Skin of body (tissue), 1 donor: ENCODE measurements at regions not wholly inside any gene's neighbourhood (a gene's known extent, or its start where the extent isn't known, plus 50 kb on each side); places are given as distances from the start of the nearest gene placed in this dataset.

Experiments
- DNase-seq: peaks from one replicate; lab custom pipeline; 2025; lab: John Stamatoyannopoulos, UW

DNA sequence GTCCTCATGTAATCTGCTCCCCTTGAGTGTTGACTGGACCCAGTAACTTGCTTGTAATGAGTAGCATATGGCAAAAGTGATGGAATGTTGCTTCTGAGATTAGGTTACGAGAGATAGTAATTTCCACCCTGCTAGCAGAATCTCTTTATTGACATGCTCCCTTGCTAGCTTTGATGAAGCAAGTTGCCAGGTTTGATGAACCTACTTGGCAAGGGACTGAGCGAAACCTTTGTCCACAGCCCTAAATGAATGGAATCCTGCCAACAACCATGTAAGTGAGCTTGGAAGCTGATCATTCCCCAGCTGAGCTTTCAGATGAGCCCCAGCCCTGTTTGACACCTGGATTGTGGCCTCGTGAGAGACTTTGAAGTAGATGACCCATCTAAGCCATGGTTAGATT is 120.8 kb upstream of the PLXNC1 start:
- no peak for DNase-seq

DNA sequence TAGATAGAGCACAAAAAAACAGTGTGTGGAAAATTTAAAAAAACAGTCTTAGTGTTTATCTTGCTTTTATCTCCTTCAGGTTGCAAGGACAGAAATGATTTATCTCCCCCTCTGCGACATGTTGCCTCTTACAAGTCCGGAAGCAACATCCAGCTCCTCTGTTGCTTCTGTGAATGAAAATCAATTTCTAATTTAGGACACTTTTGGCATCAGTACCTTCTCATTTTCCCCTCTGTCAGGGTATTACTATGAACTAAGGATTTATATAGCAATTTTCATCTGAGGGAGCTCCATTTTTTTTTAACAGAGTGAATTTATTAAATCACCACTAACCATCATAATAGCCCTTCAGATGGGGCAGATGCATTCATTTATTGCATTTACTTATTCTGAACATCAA is 116.6 kb upstream of the PLXNC1 start:
- DNase-seq, result no peak

GRCh38 chr12:94032368-94032767 is 116.0 kb upstream of the PLXNC1 start:
- no peak for DNase-seq

DNA sequence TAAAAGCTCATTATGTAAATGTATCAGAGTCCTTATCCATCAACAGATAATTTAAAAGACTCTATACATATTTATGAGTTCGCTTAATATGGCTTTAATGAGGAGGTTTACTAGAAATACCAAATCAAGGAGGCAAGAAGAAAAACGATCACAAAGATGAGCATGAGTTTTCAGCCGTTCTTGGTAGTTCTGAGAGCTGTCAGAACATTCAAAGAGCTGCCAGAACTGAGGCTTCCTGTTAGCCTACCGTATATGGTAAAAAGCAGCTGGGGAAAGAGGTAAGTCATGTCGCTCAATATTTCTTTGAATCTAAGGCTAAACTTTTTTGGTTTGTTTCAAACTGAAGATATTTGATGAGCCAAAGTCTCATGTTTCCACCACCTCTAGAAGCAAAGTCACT is 115.3 kb upstream of the PLXNC1 start:
- DNase-seq, result no peak

DNA sequence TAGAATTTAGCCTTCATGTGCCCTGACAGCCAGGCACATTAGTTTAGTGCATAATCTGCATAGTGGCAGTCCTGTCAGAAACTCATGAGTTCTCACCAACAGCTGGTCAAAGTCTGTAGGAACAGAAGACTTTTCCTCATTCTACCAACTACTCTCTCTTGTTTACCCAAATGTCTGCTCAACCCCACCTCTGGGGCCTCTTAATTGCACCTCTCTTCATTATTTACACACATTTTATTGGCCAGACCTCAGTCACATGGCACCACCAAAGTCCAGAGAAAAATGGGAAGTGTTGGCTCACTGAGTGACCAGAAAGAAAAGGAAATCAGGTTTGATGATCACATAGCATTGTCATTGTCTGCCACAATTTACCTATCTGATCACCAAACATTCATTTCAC is 114.6 kb upstream of the PLXNC1 start:
- DNase-seq, result no peak

- no peak for DNase-seq
Observed at GRCh38 chr12:94037444-94037843, 110.9 kb upstream of the PLXNC1 start.

DNA sequence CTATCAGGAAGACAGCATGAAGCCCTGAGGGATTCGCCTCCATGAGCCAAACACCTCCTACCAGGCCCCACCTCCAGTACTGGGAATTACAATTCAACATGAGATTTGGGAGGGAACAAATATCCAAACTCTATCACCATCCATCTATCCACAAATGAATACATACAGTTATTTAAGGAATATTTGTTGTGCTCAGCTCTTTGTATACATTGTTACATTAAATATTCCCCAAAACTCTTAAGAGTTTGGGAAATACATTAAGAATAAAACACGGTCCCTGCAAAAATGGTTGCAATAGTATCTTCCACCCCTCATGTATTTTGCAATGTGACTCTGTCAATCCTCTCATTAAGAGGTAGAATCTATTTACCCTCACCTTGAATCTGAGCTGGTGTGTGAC is 109.8 kb upstream of the PLXNC1 start:
- DNase-seq, result no peak

DNA sequence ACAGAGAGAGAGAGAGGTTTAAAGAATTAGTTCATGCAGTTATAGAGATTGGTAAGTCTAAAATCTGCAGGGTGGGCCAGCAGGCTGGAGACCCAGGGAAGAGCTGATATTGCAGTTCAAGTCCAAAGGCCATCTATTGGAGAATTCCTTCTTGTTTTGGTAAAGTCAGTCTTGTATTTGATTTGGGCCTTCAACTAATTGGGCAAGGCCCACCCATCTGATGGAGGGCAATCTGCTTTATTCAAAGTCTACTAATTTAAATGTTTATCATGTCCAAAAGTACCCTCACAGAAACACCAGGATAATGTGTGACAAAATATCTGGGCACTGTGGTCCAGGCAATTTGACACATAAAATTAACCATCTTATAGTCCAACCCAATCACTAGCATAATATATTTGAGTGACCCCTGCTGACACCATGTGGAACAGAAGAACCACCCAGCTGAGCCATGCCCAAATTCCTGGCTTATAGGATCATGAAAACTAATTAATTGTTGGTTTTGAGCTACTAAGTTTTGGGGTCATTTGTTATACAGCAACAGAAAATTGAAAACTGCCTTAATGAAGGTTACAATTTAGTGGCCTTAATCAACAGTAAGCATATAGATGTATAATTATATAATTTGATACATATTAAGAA is 109.1 kb upstream of the PLXNC1 start:
- DNase-seq, result no peak

DNA sequence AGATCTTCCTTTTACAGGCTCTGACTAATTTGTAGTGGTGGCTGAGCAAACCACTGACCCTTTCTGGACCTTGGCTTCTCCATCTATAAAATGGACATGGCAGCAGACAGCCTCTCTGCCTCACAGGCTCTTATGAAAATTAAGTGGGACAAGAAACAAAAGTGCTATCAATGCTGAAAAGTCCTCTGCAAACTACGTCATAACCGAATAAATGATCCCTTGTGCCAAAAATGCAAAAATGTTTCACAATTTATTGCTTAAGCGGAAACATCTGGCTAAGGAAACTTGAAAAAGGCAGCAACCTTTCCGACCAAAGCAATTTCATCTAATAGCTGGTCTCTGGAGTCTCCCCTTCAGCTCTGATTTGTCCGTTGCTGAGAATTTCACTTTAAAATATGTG is 108.5 kb upstream of the PLXNC1 start:
- DNase-seq, result peak; percentile 69

DNA sequence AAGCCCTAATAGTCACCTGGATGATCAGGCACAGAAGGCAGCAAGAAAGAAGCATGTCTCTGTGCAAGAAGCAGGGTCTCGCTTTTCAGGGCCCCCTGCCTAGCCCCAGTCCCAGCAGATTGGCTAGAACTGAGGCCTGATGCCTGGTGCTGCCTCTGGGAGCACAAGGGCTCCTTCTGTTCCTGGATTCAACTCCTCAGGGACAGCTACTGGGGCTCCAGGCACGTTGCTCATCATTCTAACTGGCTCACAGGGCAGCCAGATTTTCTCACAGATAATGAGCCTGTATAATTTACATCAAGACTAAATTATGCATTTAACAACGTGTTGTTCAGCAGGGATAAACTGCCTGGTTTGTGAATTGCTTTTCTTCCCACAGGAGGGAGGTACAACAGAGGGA is 106.5 kb upstream of the PLXNC1 start:
- no peak for DNase-seq

- no peak for DNase-seq
Observed at GRCh38 chr12:94042321-94042720, 106.1 kb upstream of the PLXNC1 start.

DNA sequence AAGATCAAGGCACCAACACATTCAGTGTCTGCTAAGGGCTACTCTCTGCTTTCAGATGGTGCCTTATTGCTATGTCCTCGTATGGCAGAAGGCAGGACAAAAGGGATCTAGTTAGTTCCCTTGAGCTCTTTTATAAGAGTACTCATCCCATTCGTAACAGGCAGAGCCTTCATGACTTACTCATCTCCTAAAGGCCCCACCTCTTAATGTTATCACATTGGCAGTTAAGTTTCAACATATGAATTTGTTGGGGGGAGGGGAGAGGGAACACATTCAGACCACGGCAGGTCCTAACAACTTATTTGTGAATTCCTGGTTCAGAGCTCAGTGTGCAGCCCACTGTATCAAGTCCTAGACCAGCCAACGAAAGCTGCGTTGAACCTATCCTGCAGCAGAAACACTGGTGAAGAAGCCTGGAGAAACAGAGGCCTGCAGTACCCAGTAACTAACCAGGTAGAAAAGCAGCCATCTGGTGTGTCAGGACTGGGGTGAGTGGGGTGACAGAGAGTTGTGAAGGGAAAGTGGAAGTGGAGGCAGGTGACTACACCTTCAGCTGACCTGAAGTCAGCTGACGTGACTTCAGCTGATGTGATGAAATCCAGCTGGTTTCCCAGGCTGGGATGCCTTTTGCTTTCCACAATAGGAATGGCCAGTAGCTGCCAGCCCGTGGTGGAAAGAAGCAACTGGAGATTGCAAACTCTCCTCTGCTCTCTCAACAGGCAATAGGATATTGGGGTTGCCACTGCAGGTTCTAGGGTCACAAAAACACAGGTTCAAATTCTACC is 101.6 kb upstream of the PLXNC1 start:
- DNase-seq, result no peak

DNA sequence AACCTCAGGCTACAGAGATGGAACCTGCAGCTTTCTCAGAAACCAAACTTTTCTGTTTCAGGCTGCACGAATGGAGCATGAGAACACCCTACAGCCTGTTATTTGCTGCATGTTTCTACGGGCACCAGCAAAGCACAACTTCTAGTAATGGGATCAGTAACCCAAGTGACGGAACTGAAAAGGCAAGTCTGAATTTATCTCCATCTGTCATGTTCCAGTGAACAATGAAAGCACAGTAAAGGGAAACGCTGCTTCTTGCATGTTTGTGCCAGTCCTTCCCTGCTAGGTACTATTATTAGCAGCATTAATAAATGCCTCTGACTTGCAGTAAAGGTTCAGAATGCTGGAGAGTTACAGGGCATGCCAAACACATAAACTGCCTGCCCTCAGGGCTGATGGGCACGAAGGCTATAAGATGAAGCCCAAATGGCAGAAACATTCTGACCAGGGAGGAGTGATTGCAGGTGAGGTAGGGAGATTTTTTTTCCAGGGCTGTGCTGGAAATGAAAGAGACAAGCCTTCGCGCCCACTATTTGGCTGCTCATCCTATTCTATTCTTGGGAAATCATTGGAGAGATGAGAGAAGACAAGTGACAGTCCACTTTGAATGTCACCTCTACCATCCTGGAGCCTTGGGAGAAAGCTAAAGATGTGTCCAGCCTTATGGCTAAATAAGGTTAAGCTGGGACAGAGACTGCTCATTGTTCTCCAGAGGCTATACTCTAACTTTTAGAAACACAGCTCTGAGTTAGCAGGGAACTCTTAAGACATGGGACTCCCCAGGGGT is 100.4 kb upstream of the PLXNC1 start:
- peak; percentile 20 for DNase-seq

GRCh38 chr12:94048757-94049156 is 99.6 kb upstream of the PLXNC1 start:
- no peak for DNase-seq

- no peak for DNase-seq
Observed at GRCh38 chr12:94049718-94050117, 98.7 kb upstream of the PLXNC1 start.

DNA sequence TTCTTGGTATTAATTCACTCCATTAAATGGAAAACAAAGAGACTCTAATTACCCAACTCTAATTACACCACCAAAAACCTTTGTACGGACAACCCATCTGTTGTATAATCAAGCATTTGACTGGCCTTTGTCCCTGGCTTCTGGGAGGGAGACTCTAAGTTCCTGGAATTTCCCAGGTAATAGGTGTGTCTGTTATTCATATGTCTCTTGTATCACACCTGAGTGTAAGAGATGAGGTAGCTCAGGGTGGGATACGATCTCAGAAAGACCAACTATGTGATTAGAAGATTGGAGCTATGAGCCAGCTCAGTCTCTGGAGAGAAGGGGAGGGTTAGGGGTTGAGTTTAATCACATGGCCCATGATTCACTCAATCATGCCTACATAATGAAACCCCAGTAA is 94.7 kb upstream of the PLXNC1 start:
- DNase-seq, result no peak

- DNase-seq, result no peak
Observed at GRCh38 chr12:94055528-94055927, 92.8 kb upstream of the PLXNC1 start.

GRCh38 chr12:94056419-94057158 is 91.8 kb upstream of the PLXNC1 start:
- no peak for DNase-seq

DNA sequence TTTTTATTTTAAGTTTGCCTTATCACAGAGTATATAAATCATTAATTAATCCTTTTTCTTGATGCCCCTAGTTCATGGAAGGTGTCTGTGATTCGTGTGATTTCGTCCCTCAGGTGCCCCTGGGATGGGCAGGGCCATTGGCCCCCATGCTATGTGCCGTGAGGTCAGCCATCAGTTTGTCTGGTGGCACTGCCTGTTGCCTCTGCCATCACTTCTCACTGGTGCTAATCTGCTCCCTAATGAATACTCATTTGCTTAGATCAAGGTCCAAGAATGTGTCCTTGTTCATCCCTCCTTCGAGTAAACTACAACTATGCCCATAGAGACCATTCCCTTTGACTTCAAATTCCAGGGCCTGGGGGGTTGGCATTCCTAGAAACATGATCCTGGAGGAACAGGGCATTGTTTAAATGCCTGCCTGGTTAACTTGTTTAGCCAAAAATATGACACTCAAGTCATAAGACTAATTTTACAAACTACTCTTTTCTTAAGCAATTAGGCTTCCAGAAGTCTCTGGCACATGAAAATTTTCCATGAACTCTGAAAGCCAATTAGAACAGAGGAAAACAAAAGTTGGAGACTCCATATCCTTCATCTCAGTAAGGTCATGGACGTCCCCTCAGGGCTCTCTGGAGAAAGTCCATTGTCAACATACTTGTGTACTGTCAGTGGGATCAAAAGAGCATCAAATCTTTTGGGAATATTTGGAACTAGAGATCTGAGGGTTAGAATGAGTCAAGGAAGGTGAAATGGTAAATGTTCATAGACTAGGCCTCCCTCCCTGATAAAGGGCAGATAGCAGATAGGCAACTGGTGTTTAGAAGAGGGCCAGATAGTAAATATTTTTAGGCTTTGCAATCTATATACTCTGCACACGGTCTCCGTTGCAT is 90.9 kb upstream of the PLXNC1 start:
- no peak for DNase-seq
